ENCODE measurements at regions not wholly inside any gene's neighbourhood (a gene's known extent, or its start where the extent isn't known, plus 50 kb on each side); places are given as distances from the start of the nearest gene placed in this dataset.

DNA sequence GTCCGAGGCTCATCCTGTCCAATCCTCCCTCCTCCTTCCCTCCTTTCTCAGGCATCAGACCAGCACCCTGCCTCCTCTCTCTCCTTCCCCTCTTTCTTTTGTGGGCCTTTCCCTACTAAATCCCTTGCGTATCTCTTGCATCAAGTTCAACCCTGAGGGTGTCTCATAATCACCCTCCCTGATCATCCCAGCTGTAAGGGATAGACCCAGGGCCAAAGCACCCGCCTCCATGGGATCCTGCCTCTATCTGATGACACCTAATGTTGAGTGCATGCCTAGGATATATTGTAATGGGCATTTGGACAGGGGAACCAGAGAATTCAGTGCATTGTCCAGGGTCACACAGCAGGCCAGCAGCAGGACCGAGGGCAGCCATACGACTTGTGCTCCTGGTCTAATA is 84.9 kb downstream of the PHETA1 start:
- no peak for DNase-seq (ENCODE audit: extremely low read depth, insufficient read length)
- TF ChIP-seq, protein P1, sequence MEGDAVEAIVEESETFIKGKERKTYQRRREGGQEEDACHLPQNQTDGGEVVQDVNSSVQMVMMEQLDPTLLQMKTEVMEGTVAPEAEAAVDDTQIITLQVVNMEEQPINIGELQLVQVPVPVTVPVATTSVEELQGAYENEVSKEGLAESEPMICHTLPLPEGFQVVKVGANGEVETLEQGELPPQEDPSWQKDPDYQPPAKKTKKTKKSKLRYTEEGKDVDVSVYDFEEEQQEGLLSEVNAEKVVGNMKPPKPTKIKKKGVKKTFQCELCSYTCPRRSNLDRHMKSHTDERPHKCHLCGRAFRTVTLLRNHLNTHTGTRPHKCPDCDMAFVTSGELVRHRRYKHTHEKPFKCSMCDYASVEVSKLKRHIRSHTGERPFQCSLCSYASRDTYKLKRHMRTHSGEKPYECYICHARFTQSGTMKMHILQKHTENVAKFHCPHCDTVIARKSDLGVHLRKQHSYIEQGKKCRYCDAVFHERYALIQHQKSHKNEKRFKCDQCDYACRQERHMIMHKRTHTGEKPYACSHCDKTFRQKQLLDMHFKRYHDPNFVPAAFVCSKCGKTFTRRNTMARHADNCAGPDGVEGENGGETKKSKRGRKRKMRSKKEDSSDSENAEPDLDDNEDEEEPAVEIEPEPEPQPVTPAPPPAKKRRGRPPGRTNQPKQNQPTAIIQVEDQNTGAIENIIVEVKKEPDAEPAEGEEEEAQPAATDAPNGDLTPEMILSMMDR (IDR thresholded peaks at IDR 0.05; ENCODE audit: insufficient read depth, low read length, poor library complexity, severe bottlenecking) = no peak
- no peak overlapping the region for H3K4me3 ChIP-seq (replicated peaks; ENCODE audit: low read depth, low read length)
- no peaks in the 10 kb centered on the region for H3K27me3 ChIP-seq (replicated peaks; ENCODE audit: control insufficient read depth, insufficient read depth, low read length)
- H3K36me3 ChIP-seq (ENCODE audit: control insufficient read depth, insufficient read depth, low read length) = no peaks in the 10 kb centered on the region

DNA sequence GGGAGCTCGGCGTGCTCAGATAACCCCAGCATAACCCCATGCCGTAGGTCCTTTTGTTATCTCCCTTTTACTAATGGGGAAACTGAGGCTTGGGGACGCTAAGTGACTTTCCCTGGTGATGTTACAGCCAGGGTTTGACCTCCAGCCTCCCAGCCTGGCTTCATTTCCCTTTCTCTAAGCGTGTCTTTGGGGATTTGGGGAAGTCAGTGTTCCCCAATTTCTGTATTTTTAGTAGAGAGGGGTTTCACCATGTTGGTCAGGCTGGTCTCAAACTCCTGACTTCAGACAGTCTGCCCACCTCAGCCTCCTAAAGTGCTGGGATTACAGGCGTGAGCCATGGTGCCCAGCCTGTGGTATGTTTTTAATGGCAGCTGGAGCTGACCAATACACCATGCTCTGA is 85.4 kb downstream of the PHETA1 start:
- TF ChIP-seq, protein P1 (IDR thresholded peaks at IDR 0.05; ENCODE audit: insufficient read depth, low read length, poor library complexity, severe bottlenecking) = no peak
- H3K4me3 ChIP-seq (replicated peaks; ENCODE audit: low read depth, low read length) = no peak overlapping the region
- H3K36me3 ChIP-seq (ENCODE audit: control insufficient read depth, insufficient read depth, low read length) = no peaks in the 10 kb centered on the region
- H3K27me3 ChIP-seq (replicated peaks; ENCODE audit: control insufficient read depth, insufficient read depth, low read length) = no peaks in the 10 kb centered on the region
- DNase-seq (ENCODE audit: extremely low read depth, insufficient read length) = no peak

DNA sequence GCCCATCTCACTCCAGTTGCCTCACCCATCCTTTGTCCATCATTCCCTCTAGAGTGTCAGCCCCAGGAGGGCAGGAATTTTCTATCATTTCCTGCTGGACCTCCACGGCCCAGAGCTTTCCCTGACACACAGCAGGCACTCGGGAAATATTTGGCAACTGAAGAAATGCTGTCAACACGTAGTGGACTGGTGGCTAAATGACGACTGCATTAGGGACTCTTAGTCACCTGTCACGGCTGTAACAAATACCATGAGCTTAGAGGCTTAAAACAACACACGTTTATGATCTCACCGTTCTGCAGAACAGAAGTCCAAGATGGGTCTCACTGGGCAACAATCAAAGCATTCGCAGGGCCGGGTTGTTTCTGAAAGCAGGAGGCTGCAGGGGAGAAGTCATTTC is 91.3 kb downstream of the PHETA1 start:
- TF ChIP-seq, protein P1 (IDR thresholded peaks at IDR 0.05; ENCODE audit: insufficient read depth, low read length, poor library complexity, severe bottlenecking) = no peak
- DNase-seq (ENCODE audit: extremely low read depth, insufficient read length) = no peak
- H3K4me3 ChIP-seq (replicated peaks; ENCODE audit: low read depth, low read length) = no peak overlapping the region
- H3K36me3 ChIP-seq (ENCODE audit: control insufficient read depth, insufficient read depth, low read length) = no peaks in the 10 kb centered on the region
- H3K27me3 ChIP-seq (replicated peaks; ENCODE audit: control insufficient read depth, insufficient read depth, low read length) = no peaks in the 10 kb centered on the region

DNA sequence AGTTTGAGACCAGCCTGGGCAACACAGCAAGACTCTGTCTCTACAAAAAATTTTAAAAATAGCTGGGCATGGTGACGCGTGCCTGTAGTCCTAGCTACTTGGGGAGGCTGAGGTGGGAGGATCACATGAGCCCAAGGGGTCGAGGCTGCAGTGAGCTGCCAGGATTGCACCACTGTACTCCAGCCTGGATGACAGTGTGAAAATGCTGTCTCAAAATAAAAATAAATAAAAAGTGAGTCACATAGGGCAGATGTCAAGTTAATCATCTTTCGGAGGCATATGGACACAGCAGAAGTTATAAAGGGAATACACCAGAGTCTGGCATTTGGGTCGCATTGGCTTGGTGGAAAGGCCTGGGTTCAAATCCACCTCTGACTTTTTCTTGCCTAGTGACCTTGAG is 92.7 kb downstream of the PHETA1 start:
- no peak overlapping the region for H3K4me3 ChIP-seq (replicated peaks; ENCODE audit: low read depth, low read length)
- no peak for DNase-seq (ENCODE audit: extremely low read depth, insufficient read length)
- H3K27me3 ChIP-seq (replicated peaks; ENCODE audit: control insufficient read depth, insufficient read depth, low read length) = no peaks in the 10 kb centered on the region

DNA sequence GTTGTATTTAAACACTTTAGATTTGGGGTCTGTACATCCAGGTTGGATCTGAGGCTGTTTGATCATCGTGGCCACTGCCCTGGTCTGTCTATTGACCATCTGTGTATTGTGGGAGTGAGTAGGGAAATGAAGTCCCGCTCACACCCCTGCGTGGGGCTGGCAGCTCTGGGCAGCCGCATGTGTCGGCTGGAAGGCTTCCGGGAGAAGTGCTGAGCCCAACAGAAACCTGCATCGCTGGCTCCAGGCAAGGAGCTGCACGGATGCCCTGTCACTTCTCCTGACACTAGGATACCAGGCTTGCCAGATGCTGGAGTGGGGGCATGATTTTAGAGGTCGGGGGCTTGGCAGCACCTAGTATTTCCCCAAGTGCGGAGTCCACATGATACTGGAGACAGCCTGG is 93.6 kb downstream of the PHETA1 start:
- no peak for DNase-seq (ENCODE audit: extremely low read depth, insufficient read length)

More for the DNA sequence above, 92.7 kb downstream of the PHETA1 start:
- TF ChIP-seq, protein P1 (IDR thresholded peaks at IDR 0.05; ENCODE audit: insufficient read depth, low read length, poor library complexity, severe bottlenecking) = no peak
- H3K36me3 ChIP-seq (ENCODE audit: control insufficient read depth, insufficient read depth, low read length) = no peaks in the 10 kb centered on the region

More for the DNA sequence above, 93.6 kb downstream of the PHETA1 start:
- TF ChIP-seq, protein P1 (IDR thresholded peaks at IDR 0.05; ENCODE audit: insufficient read depth, low read length, poor library complexity, severe bottlenecking) = no peak
- Histone ChIP-seq H3K4me3 (replicated peaks; ENCODE audit: low read depth, low read length) (no peak overlapping the region), H3K36me3 (ENCODE audit: control insufficient read depth, insufficient read depth, low read length) (no peaks in the 10 kb centered on the region), H3K27me3 (replicated peaks; ENCODE audit: control insufficient read depth, insufficient read depth, low read length) (no peaks in the 10 kb centered on the region)

Data from GM06990 (cell line).